ENCODE measurements at regions not wholly inside any gene's neighbourhood (a gene's known extent, or its start where the extent isn't known, plus 50 kb on each side); places are given as distances from the start of the nearest gene placed in this dataset.
"Not testable (repeated sequence)": the region's sequence is repeated elsewhere in the genome, so short reads cannot be mapped to it uniquely, and the experiment has no call there.

DNA sequence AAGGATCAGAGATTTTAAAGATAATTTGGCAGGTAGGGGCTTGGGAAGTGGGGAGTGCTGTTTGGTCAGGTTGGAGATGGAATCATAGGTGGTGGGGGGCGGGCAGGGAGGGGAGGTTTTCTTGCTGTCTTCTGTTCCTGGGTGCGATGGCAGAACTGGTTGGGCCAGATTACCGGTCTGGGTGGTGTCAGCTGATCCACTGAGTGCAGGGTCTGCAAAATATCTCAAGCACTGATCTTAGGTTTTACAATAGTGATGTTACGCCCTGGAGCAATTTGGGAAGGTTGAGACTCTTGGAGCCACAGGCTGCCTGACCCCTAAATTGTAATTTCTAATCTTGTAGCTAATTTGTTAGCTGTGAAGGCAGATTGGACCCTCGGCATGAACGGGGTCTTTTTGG, 78.0 kb upstream of the PARP8 start:
- not testable (repeated sequence) for DNase-seq (ENCODE audit: low spot score); FAIRE-seq

DNA sequence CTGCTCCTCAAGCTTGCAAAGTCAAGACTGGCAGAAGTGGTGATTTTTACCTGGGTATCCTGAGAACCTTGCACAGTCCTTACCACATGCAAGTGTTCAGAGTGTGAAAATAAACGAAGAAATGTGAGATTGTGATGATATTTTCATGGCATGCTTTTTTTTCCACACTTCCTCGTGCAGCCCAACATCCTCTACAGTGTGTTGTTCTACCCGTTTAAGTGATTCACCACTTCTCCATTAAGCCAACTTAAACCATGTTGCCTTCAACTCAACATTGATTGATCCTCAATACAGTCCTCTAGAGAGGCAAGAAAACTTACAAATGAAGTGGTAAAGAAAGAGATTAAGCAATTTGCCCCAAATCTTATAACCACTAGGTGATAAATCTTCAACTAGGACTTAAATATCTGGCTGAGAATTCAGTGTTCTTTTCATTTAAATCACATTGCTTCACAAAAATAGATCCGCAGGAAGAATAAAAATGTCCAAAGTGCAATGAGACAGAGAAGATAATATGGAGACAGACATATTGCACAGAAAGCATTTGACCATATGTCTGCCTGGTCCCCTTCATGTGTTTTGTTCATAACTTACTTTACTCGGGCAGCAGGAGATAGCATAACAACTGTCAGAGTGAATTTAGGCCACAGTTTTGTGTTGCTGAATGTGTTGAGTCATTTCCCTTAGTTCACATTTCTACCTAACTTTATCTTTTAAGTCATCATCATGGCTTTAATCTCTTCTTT, 75.8 kb upstream of the PARP8 start:
- not testable (repeated sequence) for FAIRE-seq; DNase-seq (ENCODE audit: low spot score)

DNA sequence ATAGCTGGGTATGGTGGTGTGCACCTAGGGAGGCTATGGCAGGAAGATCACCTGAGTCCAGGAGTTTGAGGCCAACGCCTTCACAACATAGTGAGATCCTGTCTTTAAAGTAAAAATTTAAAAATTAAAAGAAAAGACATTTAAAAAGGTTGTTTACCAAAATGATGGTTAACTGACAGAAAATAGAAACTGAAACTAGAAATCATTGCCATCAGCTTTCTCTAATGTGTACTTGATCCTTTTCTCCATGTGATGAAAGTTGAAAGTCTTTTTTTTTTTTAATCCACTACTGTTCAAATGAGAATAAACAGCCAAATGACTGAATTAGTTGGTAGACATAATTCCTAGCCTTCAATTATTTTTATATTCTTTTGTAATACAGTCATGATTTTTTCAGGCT, 75.1 kb upstream of the PARP8 start:
- DNase-seq (ENCODE audit: low spot score); FAIRE-seq: not testable (repeated sequence)

DNA sequence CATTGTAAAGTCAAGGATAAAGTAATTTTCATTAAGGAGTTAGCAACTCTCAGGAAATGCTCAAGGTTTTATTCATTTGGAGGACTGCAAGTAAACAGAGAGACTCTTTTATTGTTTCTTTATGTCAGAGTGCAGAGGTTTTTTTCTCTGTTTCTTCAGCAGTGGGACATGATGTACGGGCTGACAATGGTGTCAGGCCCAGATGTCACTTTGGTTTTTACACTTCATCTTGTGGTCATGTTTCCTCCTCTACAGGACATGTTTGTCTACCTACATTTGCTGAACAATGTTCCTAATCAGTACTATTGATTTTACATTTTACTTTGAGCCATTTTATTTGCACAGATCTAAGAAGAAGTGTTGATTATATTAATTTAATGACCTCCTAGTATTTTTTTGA, 72.8 kb upstream of the PARP8 start:
- DNase-seq (ENCODE audit: low spot score) (no peak), FAIRE-seq (no peak)

DNA sequence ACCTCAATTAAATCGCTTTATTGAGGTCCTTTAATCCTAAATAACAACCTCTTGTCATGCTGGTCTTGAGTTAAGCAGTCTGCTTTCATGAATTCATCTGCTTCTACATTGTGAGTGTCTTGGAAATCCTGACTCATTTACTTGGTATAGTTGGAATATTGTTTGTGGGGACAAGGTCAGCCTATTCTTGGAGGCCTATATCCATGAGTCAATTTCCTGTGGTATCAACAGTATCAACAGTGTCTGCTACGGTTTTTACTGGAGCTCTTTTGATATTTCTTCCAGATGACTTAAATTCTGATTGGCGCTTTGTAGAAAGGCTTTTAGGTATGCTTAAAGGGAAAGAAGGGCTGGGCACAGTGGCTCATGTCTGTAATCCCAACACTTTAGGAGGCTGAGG, 71.2 kb upstream of the PARP8 start:
- DNase-seq (ENCODE audit: low spot score) (peak; percentile 12), FAIRE-seq (no peak)

DNA sequence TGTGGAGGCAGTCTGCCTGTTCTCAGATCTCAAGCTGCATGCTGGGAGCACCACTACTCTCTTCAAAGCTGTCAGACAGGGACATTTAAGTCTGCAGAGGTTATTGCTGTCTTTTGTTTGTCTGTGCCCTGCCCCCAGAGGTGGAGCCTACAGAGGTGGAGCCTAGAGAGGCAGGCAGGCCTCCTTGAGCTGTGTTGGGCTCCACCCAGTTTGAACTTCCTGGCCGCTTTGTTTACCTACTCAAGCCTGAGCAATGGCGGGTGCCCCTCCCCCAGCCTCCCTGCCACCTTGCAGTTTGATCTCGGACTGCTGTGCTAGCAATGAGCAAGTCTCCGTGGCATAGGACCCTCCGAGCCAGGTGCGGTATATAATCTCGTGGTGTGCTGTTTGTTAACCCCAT, 64.9 kb upstream of the PARP8 start:
- FAIRE-seq; DNase-seq (ENCODE audit: low spot score): not testable (repeated sequence)

DNA sequence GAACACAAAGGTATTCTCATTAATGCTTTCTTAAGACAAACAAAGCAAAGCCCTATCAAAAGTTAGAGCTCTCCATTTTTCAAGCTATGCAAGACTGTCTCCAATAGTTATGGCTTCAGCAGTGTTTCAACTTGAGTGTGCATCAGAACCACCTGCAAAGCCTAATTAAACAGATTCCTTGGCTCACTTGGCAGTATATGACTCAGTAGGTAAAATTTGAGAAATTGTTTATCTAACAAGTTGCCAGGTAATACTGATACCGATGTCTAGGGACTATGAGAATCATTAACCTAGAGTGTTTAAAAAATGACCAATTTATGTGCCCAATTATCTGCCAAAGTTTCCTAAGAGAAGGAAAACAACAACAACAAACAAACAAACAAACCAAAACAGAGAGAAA, 60.3 kb upstream of the PARP8 start:
- DNase-seq (ENCODE audit: low spot score) (no peak), FAIRE-seq (no peak)

DNA sequence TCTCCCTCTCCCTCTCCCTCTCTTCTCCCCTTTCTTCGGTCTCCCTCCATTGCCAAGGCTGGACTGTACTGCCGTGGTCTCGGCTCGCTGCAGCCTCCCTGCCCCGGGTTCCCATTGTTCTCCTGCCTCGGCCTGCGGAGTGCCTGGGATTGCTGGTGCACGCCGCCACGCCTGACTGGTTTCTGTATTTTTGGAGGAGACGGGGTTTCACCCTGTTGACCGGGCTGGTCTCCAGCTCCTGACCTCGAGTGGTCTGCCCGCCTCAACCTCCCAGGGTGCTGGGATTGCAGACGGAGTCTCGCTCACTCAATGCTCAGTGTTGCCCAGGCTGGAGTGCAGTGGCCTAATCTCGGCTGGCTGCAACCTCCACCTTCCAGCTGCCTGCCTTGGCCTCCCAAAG, 59.0 kb upstream of the PARP8 start:
- DNase-seq (ENCODE audit: low spot score); FAIRE-seq: not testable (repeated sequence)

DNA sequence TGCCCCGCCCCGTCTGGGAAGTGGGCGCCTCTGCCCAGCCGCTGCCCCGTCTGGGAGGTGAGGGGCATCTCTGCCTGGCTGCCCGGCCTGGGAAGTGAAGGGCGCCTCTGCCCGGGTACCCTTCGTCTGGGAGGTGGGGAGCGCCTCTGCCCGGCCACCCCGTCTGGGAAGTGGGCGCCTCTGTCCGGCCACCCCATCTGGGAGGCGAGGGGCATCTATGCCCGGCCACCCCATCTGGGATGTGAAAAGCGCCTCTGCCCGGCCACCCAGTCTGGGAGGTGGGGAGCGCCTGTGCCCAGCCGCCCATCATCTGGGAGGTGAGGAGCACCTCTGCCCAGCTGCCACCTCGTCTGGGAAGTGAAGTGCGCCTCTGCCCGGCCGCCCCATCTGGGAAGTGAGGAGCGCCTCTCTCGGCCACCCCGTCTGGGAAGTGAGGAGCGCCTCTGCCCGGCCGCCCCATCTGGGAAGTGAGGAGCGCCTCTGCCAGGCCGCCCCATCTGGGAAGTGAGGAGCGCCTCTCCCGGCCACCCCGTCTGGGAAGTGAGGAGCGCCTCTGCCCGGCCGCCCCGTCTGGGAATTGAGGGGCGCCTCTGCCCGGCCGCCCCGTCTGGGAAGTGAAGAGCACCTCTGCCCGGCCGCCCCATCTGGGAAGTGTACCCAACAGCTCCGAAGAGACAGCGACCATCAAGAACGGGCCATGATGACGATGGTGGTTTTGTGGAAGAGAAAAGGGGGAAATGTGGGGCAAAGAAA, 58.3 kb upstream of the PARP8 start:
- not testable (repeated sequence) for DNase-seq (ENCODE audit: low spot score); FAIRE-seq

DNA sequence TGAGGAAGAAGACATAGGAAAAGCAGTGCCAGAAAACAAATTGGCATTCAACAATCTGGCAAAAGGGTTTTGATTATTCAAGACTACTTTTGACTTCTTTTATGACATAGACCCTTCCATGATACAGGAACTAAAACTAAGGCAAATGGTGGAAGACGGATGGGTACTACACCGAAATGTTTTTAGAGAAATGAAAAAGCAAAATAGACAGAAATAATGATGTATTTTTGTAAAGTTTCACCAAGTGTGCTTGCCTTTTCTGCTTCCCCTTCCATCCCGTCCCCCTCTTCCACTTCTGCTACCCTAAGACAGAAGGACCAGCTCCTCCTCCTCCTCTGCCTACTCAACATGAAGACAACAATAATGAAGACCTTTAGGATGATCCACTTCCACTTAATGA, 53.4 kb upstream of the PARP8 start:
- DNase-seq (ENCODE audit: low spot score); FAIRE-seq: not testable (repeated sequence)

Measured in urothelium cell line (cell line).